ENCODE measurements at regions not wholly inside any gene's neighbourhood (a gene's known extent, or its start where the extent isn't known, plus 50 kb on each side); places are given as distances from the start of the nearest gene placed in this dataset.

DNA sequence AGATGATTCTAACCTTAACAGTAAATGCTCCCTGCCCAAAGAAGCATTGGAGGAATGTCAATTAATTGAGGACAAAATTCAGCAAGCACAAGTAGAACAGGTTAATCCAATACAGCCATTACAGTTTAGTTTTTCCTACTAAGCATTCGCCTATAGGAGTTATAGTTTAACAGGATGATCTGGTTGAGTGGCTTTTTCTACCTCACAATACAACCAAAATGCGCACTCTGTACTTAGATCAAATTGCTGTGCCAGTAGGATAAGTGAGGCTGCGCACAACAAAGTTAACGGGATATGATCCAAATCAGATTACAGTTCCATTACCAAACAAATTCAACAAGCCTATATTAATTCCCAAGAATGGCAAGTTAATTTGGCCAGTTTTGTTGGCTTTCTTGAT is 117.1 kb upstream of the TRIM24 start:
- H3K4me3 ChIP-seq (ENCODE audit: low read depth, low read length) = no peak overlapping the region
- no peak for DNase-seq (ENCODE audit: low read depth)
- TF ChIP-seq, protein P1, sequence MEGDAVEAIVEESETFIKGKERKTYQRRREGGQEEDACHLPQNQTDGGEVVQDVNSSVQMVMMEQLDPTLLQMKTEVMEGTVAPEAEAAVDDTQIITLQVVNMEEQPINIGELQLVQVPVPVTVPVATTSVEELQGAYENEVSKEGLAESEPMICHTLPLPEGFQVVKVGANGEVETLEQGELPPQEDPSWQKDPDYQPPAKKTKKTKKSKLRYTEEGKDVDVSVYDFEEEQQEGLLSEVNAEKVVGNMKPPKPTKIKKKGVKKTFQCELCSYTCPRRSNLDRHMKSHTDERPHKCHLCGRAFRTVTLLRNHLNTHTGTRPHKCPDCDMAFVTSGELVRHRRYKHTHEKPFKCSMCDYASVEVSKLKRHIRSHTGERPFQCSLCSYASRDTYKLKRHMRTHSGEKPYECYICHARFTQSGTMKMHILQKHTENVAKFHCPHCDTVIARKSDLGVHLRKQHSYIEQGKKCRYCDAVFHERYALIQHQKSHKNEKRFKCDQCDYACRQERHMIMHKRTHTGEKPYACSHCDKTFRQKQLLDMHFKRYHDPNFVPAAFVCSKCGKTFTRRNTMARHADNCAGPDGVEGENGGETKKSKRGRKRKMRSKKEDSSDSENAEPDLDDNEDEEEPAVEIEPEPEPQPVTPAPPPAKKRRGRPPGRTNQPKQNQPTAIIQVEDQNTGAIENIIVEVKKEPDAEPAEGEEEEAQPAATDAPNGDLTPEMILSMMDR (IDR thresholded peaks at IDR 0.05; ENCODE audit: insufficient read depth, low read length) = no peak

DNA sequence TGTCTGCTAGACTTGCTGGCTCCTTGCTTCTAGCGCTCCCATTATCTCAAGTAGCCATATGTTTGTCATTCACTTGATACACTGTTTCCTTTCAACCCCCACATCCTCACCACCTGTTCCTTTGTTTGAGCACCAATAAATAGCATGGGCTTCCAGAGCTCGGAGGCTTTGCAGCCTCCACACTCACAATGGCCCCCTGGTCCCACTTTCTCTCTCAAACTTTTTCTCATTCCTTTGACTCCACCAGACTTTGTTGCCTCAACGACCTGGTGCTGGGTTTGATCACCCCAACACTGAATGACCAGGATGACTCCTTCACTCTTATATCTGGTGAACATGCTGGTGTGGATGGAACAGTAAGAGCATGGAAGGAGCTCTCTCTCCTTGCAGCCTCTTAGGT is 114.5 kb upstream of the TRIM24 start:
- H3K4me3 ChIP-seq (ENCODE audit: low read depth, low read length) = no peak overlapping the region
- TF ChIP-seq, protein P1 (IDR thresholded peaks at IDR 0.05; ENCODE audit: insufficient read depth, low read length) = no peak
- no peak for DNase-seq (ENCODE audit: low read depth)

DNA sequence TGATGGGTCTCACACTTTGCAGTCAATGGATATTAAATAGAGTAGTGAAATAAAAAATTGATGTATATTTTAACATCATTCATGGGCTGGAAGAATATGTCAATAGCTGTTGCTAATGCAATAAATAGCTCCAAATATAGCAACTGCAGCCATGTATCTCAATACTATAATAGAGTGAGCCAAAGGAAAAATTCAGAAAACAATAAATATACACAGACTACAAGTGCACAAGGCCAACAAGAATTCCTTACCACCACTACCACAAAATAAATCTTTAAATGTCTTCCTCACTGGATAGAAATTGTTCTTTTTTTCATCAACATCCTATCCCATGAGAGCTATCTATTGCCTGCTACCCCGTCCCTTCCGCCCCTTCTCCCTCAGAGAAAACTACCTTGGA is 113.1 kb upstream of the TRIM24 start:
- TF ChIP-seq, protein P1 (IDR thresholded peaks at IDR 0.05; ENCODE audit: insufficient read depth, low read length) = no peak
- no peak overlapping the region for H3K4me3 ChIP-seq (ENCODE audit: low read depth, low read length)
- DNase-seq (ENCODE audit: low read depth) = no peak

DNA sequence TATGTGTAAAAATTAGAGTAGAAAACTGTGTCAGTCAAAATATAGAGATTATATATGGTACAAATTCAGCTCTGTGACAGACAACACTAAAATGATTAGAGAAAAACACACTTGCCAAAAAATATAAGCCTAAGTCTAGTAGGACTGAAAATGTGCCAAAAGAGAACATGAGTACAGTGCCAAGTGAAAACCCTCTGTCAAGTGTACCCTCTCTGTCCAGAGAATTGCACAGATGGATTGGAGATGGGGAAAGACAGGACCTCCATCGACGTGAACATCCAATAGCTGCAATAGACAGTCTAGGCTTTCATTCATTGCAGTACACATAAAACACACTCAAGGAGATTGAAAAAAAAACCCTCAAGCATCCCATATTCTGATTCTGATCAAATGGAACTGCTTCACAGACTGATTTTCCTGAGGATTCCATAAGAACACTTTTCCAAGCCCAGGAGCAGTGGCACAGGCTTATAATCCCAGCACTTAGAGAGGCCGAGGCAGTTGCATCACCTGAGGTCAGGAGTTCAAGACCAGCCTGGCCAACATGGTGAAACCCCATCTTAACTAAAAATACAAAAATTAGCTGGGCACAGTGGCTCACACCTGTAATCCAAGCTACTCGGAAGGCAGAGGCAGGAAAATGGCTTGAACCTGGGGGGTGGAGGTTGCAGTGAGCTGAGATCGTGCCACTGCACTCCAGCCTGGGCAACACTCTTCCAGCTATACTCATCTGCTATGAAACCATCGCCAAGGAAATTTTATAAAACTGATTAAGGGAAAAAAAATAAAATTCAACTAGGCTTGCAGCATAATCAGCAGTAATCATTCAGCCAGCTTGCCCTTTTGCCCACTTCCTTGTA is 110.0 kb upstream of the TRIM24 start:
- DNase-seq (ENCODE audit: low read depth) = no peak
- H3K4me3 ChIP-seq (ENCODE audit: low read depth, low read length) = no peak overlapping the region
- TF ChIP-seq, protein P1 (IDR thresholded peaks at IDR 0.05; ENCODE audit: insufficient read depth, low read length) = no peak

DNA sequence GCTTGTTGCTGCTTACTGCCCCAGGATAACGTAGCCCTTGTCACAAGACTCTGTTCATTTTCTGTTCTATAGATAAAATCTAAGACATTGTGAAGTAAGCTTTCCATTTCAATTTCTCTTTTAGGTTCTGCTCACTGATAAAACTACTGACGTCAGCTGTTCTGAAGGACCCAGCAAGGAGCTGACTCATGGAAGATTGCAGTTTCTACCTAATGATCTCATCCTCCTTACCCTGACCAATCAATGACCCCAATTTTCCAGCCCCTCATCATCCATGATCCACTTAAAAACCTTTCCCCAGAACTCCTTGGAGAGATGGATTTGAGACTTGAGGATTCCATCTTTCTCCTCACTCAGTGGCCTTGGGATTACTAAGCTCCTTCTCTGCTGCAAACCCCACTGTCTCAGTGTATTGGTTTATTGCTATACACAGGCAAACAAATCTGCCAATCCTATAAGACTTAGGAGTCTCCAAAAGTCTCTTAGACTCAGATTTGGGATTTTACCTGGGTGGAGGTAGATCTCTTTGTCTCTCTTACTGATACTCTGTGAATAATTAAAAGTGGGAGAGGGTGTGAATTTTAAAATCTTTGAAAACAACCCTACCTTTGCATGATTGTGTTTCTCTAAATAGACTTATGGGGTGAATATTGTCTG is 109.2 kb upstream of the TRIM24 start:
- H3K4me3 ChIP-seq (ENCODE audit: low read depth, low read length) = no peak overlapping the region
- no peak for DNase-seq (ENCODE audit: low read depth)
- TF ChIP-seq, protein P1 (IDR thresholded peaks at IDR 0.05; ENCODE audit: insufficient read depth, low read length) = no peak

DNA sequence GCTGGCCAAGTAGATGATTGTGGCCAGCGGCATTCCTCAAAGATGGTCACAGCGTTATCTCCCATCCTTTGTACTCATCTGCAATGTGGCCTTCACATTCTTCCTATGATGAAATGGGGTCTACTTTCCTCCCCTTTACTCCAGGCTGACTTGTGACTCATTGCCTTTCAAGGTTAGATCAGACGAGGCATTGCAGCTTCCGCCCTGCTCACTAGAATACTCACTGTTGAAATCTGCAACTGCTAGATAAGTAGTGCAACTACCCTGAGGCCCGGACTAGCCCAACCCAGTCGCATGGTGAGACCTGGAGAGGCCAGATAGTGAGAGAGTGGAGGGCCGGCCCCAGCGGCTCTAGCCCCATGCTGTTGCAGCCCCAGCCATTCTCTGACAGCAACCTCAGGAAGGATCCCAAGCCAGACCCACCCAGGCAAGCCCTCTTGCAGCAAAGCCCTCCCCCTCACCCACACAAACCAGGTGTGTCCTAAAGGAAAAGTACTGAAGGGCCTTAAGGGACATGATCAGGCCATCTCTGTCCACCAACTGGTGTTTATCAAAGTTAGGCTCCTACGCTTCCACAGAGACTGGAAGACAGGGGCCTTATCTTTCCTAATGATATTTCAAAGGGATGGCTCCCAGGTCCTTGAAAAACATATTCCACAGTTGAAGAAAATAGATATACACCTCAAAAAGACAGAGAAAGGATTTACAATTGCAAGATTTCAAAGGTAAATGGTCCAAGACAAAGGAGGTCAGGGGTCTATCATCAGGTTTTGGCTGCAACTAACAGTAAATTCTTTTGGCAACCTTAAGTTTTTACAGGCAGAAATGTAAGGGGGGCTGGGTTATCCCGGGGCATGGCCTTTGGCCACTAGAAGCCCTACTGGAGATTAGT is 107.2 kb upstream of the TRIM24 start:
- no peak overlapping the region for H3K4me3 ChIP-seq (ENCODE audit: low read depth, low read length)
- no peak for DNase-seq (ENCODE audit: low read depth)
- TF ChIP-seq, protein P1 (IDR thresholded peaks at IDR 0.05; ENCODE audit: insufficient read depth, low read length) = no peak
